PC-3 (cell line): ENCODE measurements at regions not wholly inside any gene's neighbourhood (a gene's known extent, or its start where the extent isn't known, plus 50 kb on each side); places are given as distances from the start of the nearest gene placed in this dataset.

ENCODE experiments used
- ATAC-seq: fragments of 200-7000 bp; cut with Tn5 transposase; 2 replicates; pipeline ENCODE4 v1.9.1; 2020; ENCODE audit warnings: mild to moderate bottlenecking, moderate library complexity
- BruUV-seq: library from RNA; stranded (reverse); fragments of 400-500 nt; replicated peaks from 2 replicates; lab custom pipeline; 2021; lab: Mats Ljungman, UMichigan
- CTCF ChIA-PET: fragments of 300-600 bp; sonication (Branson Sonifier 250); formaldehyde crosslinking; loops from one replicate; lab custom pipeline; 2022; ENCODE audit warnings: antibody characterized with exemption; lab: Charles Lee
- POLR2A ChIA-PET: fragments of 300-600 bp; sonication (Branson Sonifier 250); formaldehyde crosslinking; loops from one replicate; lab custom pipeline; 2022; ENCODE audit warnings: antibody characterized with exemption; ENCODE audit not compliant: unreplicated experiment; lab: Charles Lee
- DNase-seq: peaks from one replicate; pipeline ENCODE4 v3.0.0-alpha.2; 2015
- H2AFZ ChIP-seq: fragments of 300-600 bp; sonication (generic); 2 replicates; pipeline ENCODE4 v1.6.0; 2016; ENCODE audit warnings: antibody characterized with exemption, low read length
- H3F3A ChIP-seq: fragments of 300-600 bp; sonication (generic); one replicate; pipeline ENCODE4 v1.6.0; 2017; ENCODE audit warnings: antibody characterized with exemption, low read length, control low read depth, mild to moderate bottlenecking; ENCODE audit not compliant: unreplicated experiment
- H3K27ac ChIP-seq: fragments of 300-600 bp; sonication (generic); 2 replicates; pipeline ENCODE4 v1.5.1; 2016; ENCODE audit warnings: mild to moderate bottlenecking, low read length
- H3K27me3 ChIP-seq: fragments of 300-600 bp; sonication (generic); 2 replicates; pipeline ENCODE4 v1.6.1; 2016; ENCODE audit warnings: low read length, mixed read lengths
- H3K36me3 ChIP-seq: fragments of 300-600 bp; sonication (generic); 2 replicates; pipeline ENCODE4 v1.6.1; 2016; ENCODE audit warnings: low read depth, mixed run types, low read length, mixed read lengths
- H3K4me1 ChIP-seq: fragments of 300-600 bp; sonication (generic); 2 replicates; pipeline ENCODE4 v1.5.1; 2016; ENCODE audit warnings: low read length; ENCODE audit not compliant: insufficient read depth
- H3K4me2 ChIP-seq: fragments of 300-600 bp; sonication (generic); 2 replicates; pipeline ENCODE4 v1.6.0; 2016; ENCODE audit warnings: low read length
- H3K4me3 ChIP-seq: fragments of 300-600 bp; sonication (generic); 2 replicates; pipeline ENCODE4 v1.5.1; 2016; ENCODE audit warnings: mild to moderate bottlenecking, low read length, mixed read lengths
- H3K79me2 ChIP-seq: fragments of 300-600 bp; sonication (generic); 2 replicates; pipeline ENCODE4 v1.6.1; 2017; ENCODE audit warnings: low read length, mixed read lengths
- H3K9ac ChIP-seq: fragments of 300-600 bp; sonication (generic); 2 replicates; pipeline ENCODE4 v1.6.0; 2016; ENCODE audit warnings: mild to moderate bottlenecking, low read length
- H3K9me2 ChIP-seq: fragments of 300-600 bp; sonication (generic); replicated peaks from 2 replicates; pipeline ENCODE4 v1.6.1; 2016; ENCODE audit warnings: mixed run types, low read length, mixed read lengths
- H3K9me3 ChIP-seq: fragments of 300-600 bp; sonication (generic); 2 replicates; pipeline ENCODE4 v1.6.1; 2016; ENCODE audit warnings: low read length, mixed read lengths
- H4K20me1 ChIP-seq: fragments of 300-600 bp; sonication (generic); 2 replicates; pipeline ENCODE4 v1.6.1; 2016; ENCODE audit warnings: low read length, mixed read lengths
- CTCF ChIP-seq: fragments of 300-600 bp; sonication (generic); conservative IDR thresholded peaks from 2 replicates; pipeline ENCODE4 v1.5.1; 2017; ENCODE audit warnings: antibody characterized with exemption, low read depth, mild to moderate bottlenecking, low read length
- EZH2 ChIP-seq: fragments of 300-600 bp; sonication (generic); IDR thresholded peaks from one replicate; pipeline ENCODE4 v1.6.1; 2017; ENCODE audit warnings: antibody characterized with exemption, mild to moderate bottlenecking, low read length; ENCODE audit not compliant: unreplicated experiment
- EZH2phosphoT487 ChIP-seq: fragments of 300-600 bp; sonication (generic); IDR thresholded peaks from 2 replicates; pipeline ENCODE4 v1.6.1; 2018; ENCODE audit warnings: mild to moderate bottlenecking, antibody characterized with exemption, low read length, borderline replicate concordance
- intact Hi-C: fragments of 100-400 bp; cut with micrococcal nuclease; formaldehyde crosslinking; loops from 2 replicates; pipeline ENCODE4 v1.9.0; 2023

GRCh38 chr7:156456503-156457115 lies 184.0 kb upstream of the RNF32 start:
- intact Hi-C loops, result no loop called here
- no peaks in the 10 kb centered on the region for H3K36me3 ChIP-seq
- no peaks in the 10 kb centered on the region for H3F3A ChIP-seq
- no peaks in the 10 kb centered on the region for H3K79me2 ChIP-seq
- H3K9ac ChIP-seq, result no peak overlapping the region
- H3K9me2 ChIP-seq, result no peaks in the 10 kb centered on the region
- H4K20me1 ChIP-seq, result no peaks in the 10 kb centered on the region
- peaks cover 55% of the 10 kb centered on the region for H3K27me3 ChIP-seq
- no peak overlapping the region for H2AFZ ChIP-seq
- ATAC-seq, result no peak
- CTCF ChIA-PET, result no interaction called here
- H3K9me3 ChIP-seq, result no peaks in the 10 kb centered on the region
- BruUV-seq, result no TSS peak
- no peaks in the 10 kb centered on the region for H3K4me1 ChIP-seq
- no peak for DNase-seq
- no peak overlapping the region for H3K27ac ChIP-seq
- TF ChIP-seq EZH2, result no peak
- TF ChIP-seq EZH2phosphoT487, result no peak
- no peak for TF ChIP-seq CTCF
- no peak overlapping the region for H3K4me2 ChIP-seq
- POLR2A ChIA-PET, result no interaction called here
- no peak overlapping the region for H3K4me3 ChIP-seq

- Histone ChIP-seq H3K4me1 (no peaks in the 10 kb centered on the region), H3K4me3 (no peak overlapping the region), H3K4me2 (no peak overlapping the region), H3K27ac (no peak overlapping the region), H3K36me3 (no peaks in the 10 kb centered on the region), H3K79me2 (no peaks in the 10 kb centered on the region), H3K9ac (no peak overlapping the region), H3F3A (no peaks in the 10 kb centered on the region), H3K27me3 (peaks cover 51% of the 10 kb centered on the region), H3K9me2 (no peaks in the 10 kb centered on the region), H4K20me1 (no peaks in the 10 kb centered on the region), H2AFZ (no peak overlapping the region), H3K9me3 (no peaks in the 10 kb centered on the region)
- intact Hi-C loops, result no loop called here
- POLR2A ChIA-PET, result no interaction called here
- BruUV-seq, result no TSS peak
- CTCF ChIA-PET, result no interaction called here
- ATAC-seq (no peak), DNase-seq (no peak)
- TF ChIP-seq EZH2phosphoT487 (no peak), CTCF (no peak), EZH2 (no peak)
These were observed 184.5 kb upstream of the RNF32 start for GRCh38 chr7:156456032-156456431.

DNA sequence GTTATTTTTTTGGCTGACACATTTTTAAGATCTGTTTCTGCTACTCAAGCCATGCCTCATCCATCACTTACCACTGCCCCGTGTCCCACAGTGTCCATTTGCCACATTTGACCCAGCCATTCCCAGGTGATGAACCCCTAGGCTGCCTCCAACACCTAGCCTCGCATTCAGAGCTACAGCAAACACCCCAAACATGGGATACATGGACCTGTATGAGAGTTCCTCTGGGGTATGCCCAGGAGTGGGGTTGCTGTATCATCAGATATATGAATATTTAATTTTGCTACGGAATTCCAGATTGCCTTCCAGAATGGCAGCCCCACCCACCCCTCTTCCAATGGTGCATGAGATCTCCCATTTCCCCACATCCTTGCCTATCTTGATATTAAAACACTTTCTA lies 190.1 kb upstream of the RNF32 start:
- intact Hi-C loops, result no loop called here
- BruUV-seq, result no TSS peak
- ChIA-PET POLR2A (no interaction called here), CTCF (no interaction called here)
- Histone ChIP-seq H2AFZ (no peak overlapping the region), H3K9me3 (no peaks in the 10 kb centered on the region), H3K27me3 (peaks cover 44% of the 10 kb centered on the region), H3K79me2 (no peaks in the 10 kb centered on the region), H3K27ac (no peak overlapping the region), H3K9me2 (no peaks in the 10 kb centered on the region), H3K4me3 (no peak overlapping the region), H3K4me1 (no peaks in the 10 kb centered on the region), H3F3A (no peaks in the 10 kb centered on the region), H4K20me1 (no peaks in the 10 kb centered on the region), H3K36me3 (no peaks in the 10 kb centered on the region), H3K4me2 (no peak overlapping the region), H3K9ac (no peak overlapping the region)
- DNase-seq, result no peak
- no peak for TF ChIP-seq EZH2
- no peak for TF ChIP-seq EZH2phosphoT487
- TF ChIP-seq CTCF, result no peak
- ATAC-seq, result no peak
